IPS DF 4.7 (cell line): ENCODE measurements at regions not wholly inside any gene's neighbourhood (a gene's known extent, or its start where the extent isn't known, plus 50 kb on each side); places are given as distances from the start of the nearest gene placed in this dataset.
A peak's percentile ranks its signal among the peaks of the same experiment; 100 is the strongest.

Experiments used
- DNase-seq: peaks from one replicate; pipeline ENCODE4 v3.0.0-alpha.2; 2013; ENCODE audit warnings: low spot score; ENCODE audit errors: extremely low read depth

GRCh38 chr4:95985791-95986550 is 146.1 kb downstream of the PDHA2 start:
- DNase-seq = no peak

- DNase-seq = no peak
These were observed 148.0 kb downstream of the PDHA2 start for GRCh38 chr4:95987851-95988250.

GRCh38 chr4:95998311-95998710 is 158.4 kb downstream of the PDHA2 start:
- no peak for DNase-seq

GRCh38 chr4:96003951-96004740 is 164.3 kb downstream of the PDHA2 start:
- no peak for DNase-seq

- no peak for DNase-seq
These were observed 169.7 kb downstream of the PDHA2 start for GRCh38 chr4:96009427-96010119.

- DNase-seq = no peak
These were observed 172.8 kb downstream of the PDHA2 start for GRCh38 chr4:96012687-96013086.

GRCh38 chr4:96016634-96017299 is 176.9 kb downstream of the PDHA2 start:
- no peak for DNase-seq

GRCh38 chr4:96025011-96025410 is 185.1 kb downstream of the PDHA2 start:
- DNase-seq = no peak

GRCh38 chr4:96035727-96036126 is 195.8 kb downstream of the PDHA2 start:
- peak; percentile 14 for DNase-seq

- DNase-seq = no peak
These were observed 196.9 kb downstream of the PDHA2 start for GRCh38 chr4:96036781-96037180.

GRCh38 chr4:96037705-96038104 is 197.8 kb downstream of the PDHA2 start:
- DNase-seq = no peak

- DNase-seq = no peak
These were observed 199.3 kb downstream of the PDHA2 start for GRCh38 chr4:96039217-96039616.

GRCh38 chr4:96039803-96040436 is 200.0 kb downstream of the PDHA2 start:
- no peak for DNase-seq

- DNase-seq = no peak
These were observed 205.1 kb downstream of the PDHA2 start for GRCh38 chr4:96044971-96045370.

GRCh38 chr4:96052827-96053226 is 212.9 kb downstream of the PDHA2 start:
- DNase-seq = no peak

- no peak for DNase-seq
These were observed 216.5 kb downstream of the PDHA2 start for GRCh38 chr4:96056346-96056934.

- DNase-seq = no peak
These were observed 223.7 kb downstream of the PDHA2 start for GRCh38 chr4:96063639-96064038.

- DNase-seq = no peak
These were observed 233.6 kb downstream of the PDHA2 start for GRCh38 chr4:96073461-96073860.

GRCh38 chr4:96092151-96092705 is 252.3 kb downstream of the PDHA2 start:
- no peak for DNase-seq

- DNase-seq = no peak
These were observed 253.2 kb downstream of the PDHA2 start for GRCh38 chr4:96093057-96093456.
